ENCODE measurements at regions not wholly inside any gene's neighbourhood (a gene's known extent, or its start where the extent isn't known, plus 50 kb on each side); places are given as distances from the start of the nearest gene placed in this dataset.
A peak's percentile ranks its signal among the peaks of the same experiment; 100 is the strongest.

DNA sequence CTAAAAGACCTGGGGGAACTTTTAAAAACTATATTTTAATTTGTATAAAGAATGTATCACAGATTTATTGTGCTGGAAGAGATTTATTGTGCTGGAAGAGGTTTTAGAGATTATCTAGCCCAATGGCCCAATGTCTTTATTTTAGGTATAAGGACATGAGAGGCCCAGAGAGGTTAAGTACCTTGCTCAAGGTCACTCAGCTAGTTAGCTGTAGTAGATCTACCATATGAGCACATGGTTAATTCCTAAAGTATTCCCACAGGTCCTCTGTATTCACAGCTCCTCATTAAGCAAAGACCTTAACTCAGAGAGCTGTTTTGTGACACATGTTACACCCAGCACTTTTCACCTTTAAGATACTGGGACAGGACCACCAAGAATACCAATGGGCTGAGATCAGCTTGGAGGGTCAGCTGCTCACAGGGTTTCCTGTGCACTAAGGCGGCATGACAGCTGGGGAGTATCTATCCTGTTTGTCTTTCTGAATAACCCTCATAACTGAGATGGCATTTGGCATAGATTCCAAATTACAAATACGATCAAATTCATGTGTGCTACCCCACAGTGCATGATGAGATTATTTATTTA, 143.1 kb upstream of the TBL1XR1 start:
- H3K27ac ChIP-seq (ENCODE audit: low read depth, low read length): no peak overlapping the region
- peak; percentile 93 for DNase-seq
- no peak overlapping the region for H3K9ac ChIP-seq (ENCODE audit: low read length)
- H4K5ac ChIP-seq (ENCODE audit: low read length): no peak overlapping the region
- H3K4me1 ChIP-seq (ENCODE audit: control insufficient read depth, low read depth, low read length): peaks cover 9% of the 10 kb centered on the region
- no peak overlapping the region for H2BK15ac ChIP-seq (replicated peaks; ENCODE audit: low read depth)
- no peak overlapping the region for H3K56ac ChIP-seq (ENCODE audit: low read length)
- H2BK120ac ChIP-seq (ENCODE audit: low read depth, low read length): no peak overlapping the region
- H2BK5ac ChIP-seq (ENCODE audit: low read length): no peak overlapping the region
- no peak overlapping the region for H3K23ac ChIP-seq (ENCODE audit: low read length)
- H3K79me2 ChIP-seq (ENCODE audit: control insufficient read depth, insufficient read depth, low read length): no peaks in the 10 kb centered on the region
- no peak overlapping the region for H3K18ac ChIP-seq (ENCODE audit: low read length)
- no CpG with 5 or more reads among the region's 2 CpGs for WGBS (ENCODE audit: extremely low coverage, insufficient coverage, low lambda C conversion rate)
- no peaks in the 10 kb centered on the region for H3K27me3 ChIP-seq (ENCODE audit: insufficient read depth, low read length, poor library complexity)
- no peak overlapping the region for H3K4me3 ChIP-seq (ENCODE audit: low read length)
- no peak overlapping the region for H3K4me2 ChIP-seq (ENCODE audit: low read length)
- H2AK5ac ChIP-seq (ENCODE audit: low read length): no peak overlapping the region
- no peaks in the 10 kb centered on the region for H3K36me3 ChIP-seq (ENCODE audit: control insufficient read depth, insufficient read depth, low read length)
- no peak overlapping the region for H3K4ac ChIP-seq (ENCODE audit: low read depth, low read length)
- no peaks in the 10 kb centered on the region for H3K79me1 ChIP-seq (ENCODE audit: low read length)
- H4K8ac ChIP-seq (ENCODE audit: low read depth, low read length): no peak overlapping the region

DNA sequence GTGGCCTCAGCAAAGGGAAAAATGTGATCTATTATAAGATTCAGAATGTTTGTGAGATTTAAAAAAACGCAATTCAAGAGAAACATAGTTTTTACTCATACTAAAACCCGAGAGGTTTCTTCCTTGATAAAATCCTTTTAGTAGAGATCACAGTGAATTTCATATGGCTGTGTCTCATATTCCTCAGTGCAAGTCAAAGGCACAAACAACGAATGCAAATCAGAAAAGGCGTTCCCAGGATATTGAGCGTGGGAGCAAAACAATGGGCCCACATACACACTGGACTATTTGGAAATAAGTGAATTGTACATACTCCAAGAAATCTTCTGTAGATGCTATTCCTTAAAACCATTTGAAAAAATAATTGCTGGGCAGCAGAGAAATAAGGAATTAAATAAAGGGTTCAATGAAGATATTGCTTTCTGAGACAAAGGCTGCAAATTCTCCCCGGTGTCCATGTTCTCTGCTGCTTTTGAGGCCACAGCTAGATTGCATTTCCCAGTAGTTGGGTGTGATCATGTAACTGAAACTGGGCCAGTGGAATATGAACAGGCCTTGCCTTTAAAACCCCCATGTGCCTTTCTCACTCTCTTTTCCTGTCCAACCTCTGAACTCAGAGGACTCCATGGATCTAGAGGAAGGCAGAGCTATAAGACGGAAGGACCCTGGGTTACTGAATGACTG, 144.6 kb upstream of the TBL1XR1 start:
- H3K18ac ChIP-seq (ENCODE audit: low read length): no peak overlapping the region
- WGBS (ENCODE audit: extremely low coverage, insufficient coverage, low lambda C conversion rate): no CpG with 5 or more reads among the region's 7 CpGs
- no peak overlapping the region for H2BK5ac ChIP-seq (ENCODE audit: low read length)
- no peak for DNase-seq
- H3K79me2 ChIP-seq (ENCODE audit: control insufficient read depth, insufficient read depth, low read length): no peaks in the 10 kb centered on the region
- no peak overlapping the region for H3K9ac ChIP-seq (ENCODE audit: low read length)
- H4K8ac ChIP-seq (ENCODE audit: low read depth, low read length): no peak overlapping the region
- H2BK120ac ChIP-seq (ENCODE audit: low read depth, low read length): peak overlapping the region; percentile 45
- no peak overlapping the region for H3K23ac ChIP-seq (ENCODE audit: low read length)
- H3K56ac ChIP-seq (ENCODE audit: low read length): no peak overlapping the region
- peak overlapping the region; percentile 21 for H2BK15ac ChIP-seq (replicated peaks; ENCODE audit: low read depth)
- H3K36me3 ChIP-seq (ENCODE audit: control insufficient read depth, insufficient read depth, low read length): no peaks in the 10 kb centered on the region
- no peaks in the 10 kb centered on the region for H3K27me3 ChIP-seq (ENCODE audit: insufficient read depth, low read length, poor library complexity)
- peaks cover 13% of the 10 kb centered on the region for H3K4me1 ChIP-seq (ENCODE audit: control insufficient read depth, low read depth, low read length)
- no peaks in the 10 kb centered on the region for H3K79me1 ChIP-seq (ENCODE audit: low read length)
- H3K4ac ChIP-seq (ENCODE audit: low read depth, low read length): peak overlapping the region; percentile 37
- no peak overlapping the region for H3K4me3 ChIP-seq (ENCODE audit: low read length)
- no peak overlapping the region for H3K4me2 ChIP-seq (ENCODE audit: low read length)
- H2AK5ac ChIP-seq (ENCODE audit: low read length): no peak overlapping the region
- H4K5ac ChIP-seq (ENCODE audit: low read length): no peak overlapping the region
- H3K27ac ChIP-seq (ENCODE audit: low read depth, low read length): no peak overlapping the region

DNA sequence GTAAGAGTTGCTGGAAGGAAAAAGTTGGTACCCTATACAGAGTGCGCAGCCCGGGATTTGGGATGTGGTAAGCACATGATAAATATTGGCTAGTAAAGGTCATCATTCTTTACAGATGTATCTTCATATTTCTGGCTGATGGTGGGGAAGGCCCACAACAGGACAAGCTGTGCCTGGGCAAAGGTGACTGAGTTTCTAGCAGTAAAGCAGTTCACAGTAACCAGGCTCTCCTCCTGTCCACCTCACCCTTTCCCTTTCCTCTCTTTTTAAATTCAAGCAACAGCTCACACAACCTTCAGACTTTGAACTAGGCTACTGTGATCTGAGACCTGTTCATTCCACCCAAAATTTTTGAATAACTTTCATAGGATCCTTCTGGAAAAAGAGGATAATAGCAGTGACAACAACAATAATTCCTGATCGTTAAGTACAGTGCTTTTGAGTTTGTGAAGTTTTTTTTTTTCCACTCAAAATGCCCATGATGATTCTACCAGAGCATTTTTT, 145.9 kb upstream of the TBL1XR1 start:
- no peak overlapping the region for H4K5ac ChIP-seq (ENCODE audit: low read length)
- H3K4me1 ChIP-seq (ENCODE audit: control insufficient read depth, low read depth, low read length): peaks cover 15% of the 10 kb centered on the region
- H3K79me2 ChIP-seq (ENCODE audit: control insufficient read depth, insufficient read depth, low read length): no peaks in the 10 kb centered on the region
- H3K36me3 ChIP-seq (ENCODE audit: control insufficient read depth, insufficient read depth, low read length): no peaks in the 10 kb centered on the region
- no peak for DNase-seq
- H3K4me2 ChIP-seq (ENCODE audit: low read length): no peak overlapping the region
- peak overlapping the region; percentile 30 for H2BK5ac ChIP-seq (ENCODE audit: low read length)
- no peak overlapping the region for H4K8ac ChIP-seq (ENCODE audit: low read depth, low read length)
- no CpG with 5 or more reads among the region's 3 CpGs for WGBS (ENCODE audit: extremely low coverage, insufficient coverage, low lambda C conversion rate)
- no peak overlapping the region for H3K27ac ChIP-seq (ENCODE audit: low read depth, low read length)
- no peak overlapping the region for H3K4me3 ChIP-seq (ENCODE audit: low read length)
- no peak overlapping the region for H3K18ac ChIP-seq (ENCODE audit: low read length)
- H3K79me1 ChIP-seq (ENCODE audit: low read length): no peaks in the 10 kb centered on the region
- H3K9ac ChIP-seq (ENCODE audit: low read length): no peak overlapping the region
- H2BK120ac ChIP-seq (ENCODE audit: low read depth, low read length): no peak overlapping the region
- peak overlapping the region; percentile 37 for H2BK15ac ChIP-seq (replicated peaks; ENCODE audit: low read depth)
- H3K27me3 ChIP-seq (ENCODE audit: insufficient read depth, low read length, poor library complexity): no peaks in the 10 kb centered on the region
- H3K56ac ChIP-seq (ENCODE audit: low read length): peak overlapping the region; percentile 73
- no peak overlapping the region for H3K23ac ChIP-seq (ENCODE audit: low read length)
- no peak overlapping the region for H3K4ac ChIP-seq (ENCODE audit: low read depth, low read length)
- peak overlapping the region; percentile 89 for H2AK5ac ChIP-seq (ENCODE audit: low read length)

DNA sequence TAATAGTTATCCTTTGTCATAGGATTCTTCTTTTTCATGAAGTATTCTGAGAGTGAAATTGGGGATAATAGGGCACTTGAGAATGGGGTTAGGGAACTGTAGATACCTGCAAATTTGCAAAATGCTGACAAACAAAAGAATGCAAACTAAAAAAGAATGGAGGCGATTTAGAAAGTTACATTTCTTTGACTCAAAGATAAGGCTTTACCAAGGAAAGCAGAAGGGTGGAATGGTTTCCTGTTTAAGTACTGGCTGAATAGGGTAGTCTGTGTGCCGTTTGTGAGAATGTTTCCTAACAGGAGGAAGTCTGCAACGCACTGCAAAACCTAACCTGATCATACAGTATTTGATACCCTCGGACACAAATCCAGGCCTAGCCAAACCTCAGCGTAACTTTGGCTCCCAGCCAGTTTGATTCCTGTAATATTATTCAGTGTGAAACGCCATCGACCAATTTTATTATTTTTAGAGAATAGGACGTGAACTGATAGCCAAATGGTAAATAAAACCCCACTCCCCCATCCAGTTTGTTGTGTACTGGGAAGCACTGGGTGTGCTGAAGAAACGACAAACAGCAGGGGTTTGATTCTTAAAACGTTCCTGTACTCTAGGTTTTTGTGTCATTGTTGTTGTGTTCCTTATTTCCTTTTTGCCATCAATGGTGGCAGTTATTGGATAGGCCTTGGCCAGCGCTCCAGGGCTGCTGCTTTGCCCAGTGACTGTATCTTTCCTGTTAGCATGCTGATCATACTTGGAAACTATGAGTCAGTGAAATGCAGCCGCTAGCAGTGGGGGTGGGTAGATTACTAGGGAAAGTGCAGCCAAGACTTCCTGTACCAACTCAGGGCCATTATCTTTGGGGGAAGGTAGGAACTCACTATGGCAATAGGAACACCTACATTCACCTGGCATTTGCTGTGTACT, 148.0 kb upstream of the TBL1XR1 start:
- peak overlapping the region; percentile 41 for H3K9ac ChIP-seq (ENCODE audit: low read length)
- peak overlapping the region; percentile 74 for H2BK120ac ChIP-seq (ENCODE audit: low read depth, low read length)
- H3K23ac ChIP-seq (ENCODE audit: low read length): no peak overlapping the region
- no peak overlapping the region for H3K4me3 ChIP-seq (ENCODE audit: low read length)
- H3K27ac ChIP-seq (ENCODE audit: low read depth, low read length): peak overlapping the region; percentile 81
- peak overlapping the region; percentile 92 for H2BK5ac ChIP-seq (ENCODE audit: low read length)
- H2BK15ac ChIP-seq (replicated peaks; ENCODE audit: low read depth): peak overlapping the region; percentile 13
- peak overlapping the region; percentile 78 for H3K56ac ChIP-seq (ENCODE audit: low read length)
- peak overlapping the region; percentile 87 for H3K4ac ChIP-seq (ENCODE audit: low read depth, low read length)
- H4K5ac ChIP-seq (ENCODE audit: low read length): peak overlapping the region; percentile 65
- no peaks in the 10 kb centered on the region for H3K36me3 ChIP-seq (ENCODE audit: control insufficient read depth, insufficient read depth, low read length)
- no peak overlapping the region for H4K8ac ChIP-seq (ENCODE audit: low read depth, low read length)
- H3K4me1 ChIP-seq (ENCODE audit: control insufficient read depth, low read depth, low read length): peaks cover 14% of the 10 kb centered on the region
- no peaks in the 10 kb centered on the region for H3K27me3 ChIP-seq (ENCODE audit: insufficient read depth, low read length, poor library complexity)
- H3K18ac ChIP-seq (ENCODE audit: low read length): peak overlapping the region; percentile 95
- no peak overlapping the region for H2AK5ac ChIP-seq (ENCODE audit: low read length)
- H3K79me1 ChIP-seq (ENCODE audit: low read length): no peaks in the 10 kb centered on the region
- peak overlapping the region; percentile 3 for H3K4me2 ChIP-seq (ENCODE audit: low read length)
- no CpG with 5 or more reads among the region's 12 CpGs for WGBS (ENCODE audit: extremely low coverage, insufficient coverage, low lambda C conversion rate)
- H3K79me2 ChIP-seq (ENCODE audit: control insufficient read depth, insufficient read depth, low read length): no peaks in the 10 kb centered on the region
- DNase-seq: peak; percentile 98

DNA sequence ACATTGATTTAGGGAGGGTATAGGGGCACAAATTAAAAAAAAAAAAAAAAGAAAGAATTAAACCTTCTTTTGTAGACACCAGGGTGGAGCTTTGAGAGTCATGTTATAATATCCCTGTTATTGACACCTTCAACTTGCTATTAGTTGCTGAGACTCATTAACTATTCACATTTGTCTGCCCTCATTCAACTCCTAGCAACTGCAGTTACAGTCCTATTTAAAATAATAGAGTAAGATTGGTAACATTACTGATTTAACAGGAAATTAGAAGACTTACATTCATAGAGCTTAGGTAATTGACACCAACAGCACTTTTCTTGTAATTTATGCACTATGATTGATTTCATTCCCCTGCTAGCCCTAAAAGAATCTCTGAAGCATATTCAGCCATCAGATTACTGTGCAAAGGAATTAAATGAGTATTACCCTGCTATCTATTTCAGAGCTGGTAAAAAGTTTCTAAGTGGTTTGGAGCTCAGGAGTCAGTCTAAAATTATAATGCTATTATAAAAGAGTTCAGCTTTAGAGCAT, 148.8 kb upstream of the TBL1XR1 start:
- Histone ChIP-seq H2BK15ac (replicated peaks; ENCODE audit: low read depth) (peak overlapping the region; percentile 36), H3K36me3 (ENCODE audit: control insufficient read depth, insufficient read depth, low read length) (no peaks in the 10 kb centered on the region), H3K18ac (ENCODE audit: low read length) (no peak overlapping the region), H4K5ac (ENCODE audit: low read length) (no peak overlapping the region), H3K4me3 (ENCODE audit: low read length) (no peak overlapping the region), H3K4me2 (ENCODE audit: low read length) (no peak overlapping the region), H2AK5ac (ENCODE audit: low read length) (no peak overlapping the region), H4K8ac (ENCODE audit: low read depth, low read length) (no peak overlapping the region), H2BK5ac (ENCODE audit: low read length) (no peak overlapping the region), H3K4ac (ENCODE audit: low read depth, low read length) (no peak overlapping the region), H2BK120ac (ENCODE audit: low read depth, low read length) (no peak overlapping the region), H3K9ac (ENCODE audit: low read length) (no peak overlapping the region), H3K27me3 (ENCODE audit: insufficient read depth, low read length, poor library complexity) (no peaks in the 10 kb centered on the region), H3K79me2 (ENCODE audit: control insufficient read depth, insufficient read depth, low read length) (no peaks in the 10 kb centered on the region), H3K4me1 (ENCODE audit: control insufficient read depth, low read depth, low read length) (peaks cover 14% of the 10 kb centered on the region), H3K79me1 (ENCODE audit: low read length) (no peaks in the 10 kb centered on the region), H3K27ac (ENCODE audit: low read depth, low read length) (no peak overlapping the region), H3K23ac (ENCODE audit: low read length) (no peak overlapping the region), H3K56ac (ENCODE audit: low read length) (no peak overlapping the region)
- no peak for DNase-seq

Measured in mesendoderm (in vitro differentiated cells).